IMR-90 (cell line): ENCODE measurements at regions not wholly inside any gene's neighbourhood (a gene's known extent, or its start where the extent isn't known, plus 50 kb on each side); places are given as distances from the start of the nearest gene placed in this dataset.

ENCODE experiments used
- ATAC-seq: fragments of 200-7000 bp; cut with Tn5 transposase; 2 replicates; pipeline ENCODE4 v1.9.1; 2020; ENCODE audit warnings: low read depth, mild to moderate bottlenecking, moderate library complexity
- BruUV-seq: library from RNA; stranded (reverse); fragments of 400-500 nt; replicated peaks from 2 replicates; lab custom pipeline; 2021; lab: Mats Ljungman, UMichigan
- CTCF ChIA-PET: fragments of 300-600 bp; formaldehyde crosslinking; extraction: SDS; loops from one replicate; lab custom pipeline; 2021; ENCODE audit warnings: antibody characterized with exemption; lab: Yijun Ruan, JAX
- POLR2A ChIA-PET: fragments of 300-600 bp; sonication (Branson Sonifier 250); formaldehyde crosslinking; loops from one replicate; lab custom pipeline; 2022; ENCODE audit warnings: antibody characterized with exemption; ENCODE audit not compliant: unreplicated experiment; lab: Charles Lee
- DNase-seq: peaks from one replicate; pipeline ENCODE4 v3.0.0; 2013
- H2AFZ ChIP-seq: replicated peaks from 2 replicates; pipeline ENCODE3; 2013; ENCODE audit warnings: low read length, mild to moderate bottlenecking; ENCODE audit not compliant: poor library complexity
- H2AK5ac ChIP-seq: 2 replicates; pipeline ENCODE4 v1.6.1; 2013; ENCODE audit warnings: low read depth, low read length, inconsistent platforms
- H2AK9ac ChIP-seq: replicated peaks from 2 replicates; pipeline ENCODE3; 2013; ENCODE audit warnings: mild to moderate bottlenecking, low read depth, low read length, moderate library complexity; ENCODE audit not compliant: poor library complexity
- H2BK120ac ChIP-seq: 2 replicates; pipeline ENCODE4 v1.6.1; 2013; ENCODE audit warnings: low read depth, low read length, inconsistent platforms
- H2BK15ac ChIP-seq: 3 replicates; pipeline ENCODE4 v1.6.1; 2013; ENCODE audit warnings: low read depth, low read length, inconsistent platforms
- H2BK20ac ChIP-seq: 2 replicates; pipeline ENCODE4 v1.6.1; 2013; ENCODE audit warnings: low read depth, mild to moderate bottlenecking, inconsistent platforms, low read length, moderate library complexity
- H2BK5ac ChIP-seq: 2 replicates; pipeline ENCODE4 v1.6.1; 2013; ENCODE audit warnings: mild to moderate bottlenecking, low read depth, low read length, inconsistent platforms; ENCODE audit not compliant: poor library complexity, severe bottlenecking
- H3K14ac ChIP-seq: replicated peaks from 2 replicates; pipeline ENCODE4 v1.6.1; 2013; ENCODE audit warnings: low read depth, low read length, inconsistent platforms
- H3K18ac ChIP-seq: 2 replicates; pipeline ENCODE4 v1.6.1; 2013; ENCODE audit warnings: low read depth, low read length, control low read depth
- H3K23ac ChIP-seq: 2 replicates; pipeline ENCODE4 v1.6.1; 2013; ENCODE audit warnings: low read depth, low read length, inconsistent platforms
- H3K27ac ChIP-seq: 2 replicates; pipeline ENCODE4 v1.5.1; 2013; ENCODE audit warnings: mild to moderate bottlenecking, control low read depth, low read length; ENCODE audit not compliant: insufficient read depth
- H3K27me3 ChIP-seq: 2 replicates; pipeline ENCODE4 v1.6.1; 2013; ENCODE audit warnings: low read length; ENCODE audit not compliant: control insufficient read depth, insufficient read depth
- H3K36me3 ChIP-seq: 2 replicates; pipeline ENCODE4 v1.6.1; 2013; ENCODE audit warnings: low read length, mixed read lengths; ENCODE audit not compliant: control insufficient read depth, insufficient read depth
- H3K4ac ChIP-seq: 2 replicates; pipeline ENCODE4 v1.6.1; 2013; ENCODE audit warnings: low read depth, low read length, inconsistent platforms
- H3K4me1 ChIP-seq: 2 replicates; pipeline ENCODE4 v1.6.1; 2013; ENCODE audit warnings: low read length, mixed read lengths; ENCODE audit not compliant: control insufficient read depth, insufficient read depth
- H3K4me2 ChIP-seq: 2 replicates; pipeline ENCODE4 v1.6.1; 2013; ENCODE audit warnings: low read depth, mild to moderate bottlenecking, control low read depth, low read length, moderate library complexity
- H3K4me3 ChIP-seq: 2 replicates; pipeline ENCODE4 v1.5.1; 2013; ENCODE audit warnings: low read depth, mild to moderate bottlenecking, control low read depth, low read length, moderate library complexity; ENCODE audit not compliant: insufficient read depth
- H3K56ac ChIP-seq: 2 replicates; pipeline ENCODE4 v1.6.1; 2013; ENCODE audit warnings: low read length, inconsistent platforms; ENCODE audit not compliant: insufficient read depth; ENCODE audit errors: extremely low read depth
- H3K79me1 ChIP-seq, 2 experiments: 2 replicates each; pipeline ENCODE4 v1.6.1; 2013; ENCODE audit warnings: low read length in 2 of 2, inconsistent platforms in 1 of 2, low read depth in 1 of 2
- H3K9ac ChIP-seq: 2 replicates; pipeline ENCODE4 v1.6.1; 2013; ENCODE audit warnings: low read depth, low read length, control low read depth
- H3K9me1 ChIP-seq: 2 replicates; pipeline ENCODE4 v1.6.1; 2013; ENCODE audit warnings: low read length, inconsistent platforms; ENCODE audit not compliant: insufficient read depth
- H3K9me3 ChIP-seq: 2 replicates; pipeline ENCODE4 v1.6.1; 2013; ENCODE audit warnings: low read length; ENCODE audit not compliant: control insufficient read depth, insufficient read depth
- H4K20me1 ChIP-seq: 2 replicates; pipeline ENCODE4 v1.6.1; 2013; ENCODE audit warnings: low read length, inconsistent platforms; ENCODE audit not compliant: insufficient read depth
- H4K5ac ChIP-seq: 2 replicates; pipeline ENCODE4 v1.6.1; 2013; ENCODE audit warnings: mild to moderate bottlenecking, low read depth, low read length, control low read depth
- H4K8ac ChIP-seq, 2 experiments: 2 replicates each; pipeline ENCODE4 v1.6.1; 2013; ENCODE audit warnings: low read depth in 2 of 2, low read length in 2 of 2, control low read depth in 1 of 2, inconsistent platforms in 1 of 2
- H4K91ac ChIP-seq: 2 replicates; pipeline ENCODE4 v1.6.1; 2013; ENCODE audit warnings: low read depth, low read length, inconsistent platforms; ENCODE audit not compliant: insufficient read depth
- RAD21 ChIP-seq: IDR thresholded peaks from 2 replicates; pipeline ENCODE4 v1.6.1; 2012; ENCODE audit warnings: low read length, improper control_type of control experiment
- dilution Hi-C: fragments of 300-500 bp; cut with HindIII; formaldehyde crosslinking; loops from one replicate; pipeline ENCODE4 v1.14.3; 2018; ENCODE audit warnings: low sequenced_read_pairs; ENCODE audit not compliant: unreplicated experiment
- in situ Hi-C: fragments of 300-500 bp; cut with MboI; formaldehyde crosslinking; loops from 3 replicates; pipeline ENCODE4 v1.14.3; 2019; ENCODE audit warnings: low sequenced_read_pairs, inconsistent platforms, mixed read lengths
- intact Hi-C: fragments of 100-400 bp; cut with micrococcal nuclease; formaldehyde crosslinking; loops from 2 replicates; pipeline ENCODE4 v1.10.0; 2022

GRCh38 chr7:88492153-88492552 is 185.5 kb upstream of the STEAP4 start:
- Histone ChIP-seq H3K4me2 (no peak overlapping the region), H3K36me3 (no peaks in the 10 kb centered on the region), H2BK120ac (no peak overlapping the region), H3K56ac (no peak overlapping the region), H3K27ac (no peak overlapping the region), H2BK15ac (no peak overlapping the region), H3K4me1 (no peaks in the 10 kb centered on the region), H3K27me3 (no peaks in the 10 kb centered on the region), H3K79me1 (no peaks in the 10 kb centered on the region), H3K9ac (no peak overlapping the region), H3K9me1 (no peaks in the 10 kb centered on the region), H3K4me3 (no peak overlapping the region), H4K5ac (no peak overlapping the region), H2BK20ac (no peak overlapping the region), H4K8ac (no peak overlapping the region), H2AK5ac (no peak overlapping the region), H3K14ac (no peak overlapping the region), H2AK9ac (no peak overlapping the region), H4K20me1 (no peaks in the 10 kb centered on the region), H3K23ac (no peak overlapping the region), H3K9me3 (peaks cover 2% of the 10 kb centered on the region; the same call in 1 of the 2 replicates), H2BK5ac (no peak overlapping the region), H4K91ac (no peak overlapping the region), H2AFZ (no peak overlapping the region), H3K18ac (no peak overlapping the region), H3K4ac (no peak overlapping the region)
- dilution Hi-C loops (no loop called here), intact Hi-C loops (no loop called here), in situ Hi-C loops (no loop called here)
- POLR2A ChIA-PET = no interaction called here
- TF ChIP-seq RAD21 = no peak
- BruUV-seq = no TSS peak
- no peak for DNase-seq
- CTCF ChIA-PET = no interaction called here
- ATAC-seq = no peak
